CD8-positive, alpha-beta memory T cell (primary cell): ENCODE measurements at regions not wholly inside any gene's neighbourhood (a gene's known extent, or its start where the extent isn't known, plus 50 kb on each side); places are given as distances from the start of the nearest gene placed in this dataset.

ENCODE experiments used
- CTCF ChIA-PET: fragments of 350-600 bp; sonication (Branson Sonifier 250); formaldehyde crosslinking; loops from one replicate; lab custom pipeline; 2021; ENCODE audit warnings: antibody characterized with exemption; lab: Charles Lee
- POLR2A ChIA-PET: fragments of 350-600 bp; sonication (Branson Sonifier 250); formaldehyde crosslinking; loops from one replicate; lab custom pipeline; 2021; ENCODE audit warnings: antibody characterized with exemption; lab: Charles Lee
- DNase-seq, 5 donors: peaks; one replicate each; pipeline versions ENCODE4 v3.0.0 to v3.0.0-alpha.2; 2020 to 2022; ENCODE audit warnings: mixed read lengths in 1 of 5
- H3K27ac ChIP-seq: one replicate; pipeline ENCODE4 v1.7.0; 2013; ENCODE audit warnings: low read depth, mild to moderate bottlenecking, low read length, moderate library complexity
- H3K27me3 ChIP-seq: 2 replicates; pipeline ENCODE4 v1.7.0; 2013; ENCODE audit warnings: low read length, mild to moderate bottlenecking; ENCODE audit not compliant: insufficient read depth, poor library complexity, severe bottlenecking
- H3K36me3 ChIP-seq: 2 replicates; pipeline ENCODE4 v1.7.0; 2013; ENCODE audit warnings: mild to moderate bottlenecking, low read length, moderate library complexity; ENCODE audit not compliant: insufficient read depth
- H3K4me1 ChIP-seq: 2 replicates; pipeline ENCODE4 v1.7.0; 2013; ENCODE audit warnings: mild to moderate bottlenecking, low read length, moderate library complexity; ENCODE audit not compliant: insufficient read depth
- H3K4me3 ChIP-seq: 2 replicates; pipeline ENCODE4 v1.7.0; 2013; ENCODE audit warnings: mild to moderate bottlenecking, low read length
- H3K9me3 ChIP-seq: 2 replicates; pipeline ENCODE4 v1.7.0; 2013; ENCODE audit warnings: mild to moderate bottlenecking, low read length
- H3K27ac Mint-ChIP-seq, 8 donors: one replicate each; pipeline ENCODE4 v1.8.0; 2020 to 2021; ENCODE audit warnings: mixed read lengths in 8 of 8, mild to moderate bottlenecking in 6 of 8, inconsistent platforms in 3 of 8, moderate library complexity in 3 of 8
- H3K27me3 Mint-ChIP-seq, 2 donors: one replicate each; pipeline ENCODE4 v1.8.0; 2020 to 2021; ENCODE audit warnings: mixed read lengths in 2 of 2, mild to moderate bottlenecking in 1 of 2, moderate library complexity in 1 of 2
- H3K36me3 Mint-ChIP-seq, 3 donors: one replicate each; pipeline ENCODE4 v1.8.0; 2020 to 2021; ENCODE audit warnings: mixed read lengths in 3 of 3, inconsistent platforms in 1 of 3, mild to moderate bottlenecking in 1 of 3
- H3K4me1 Mint-ChIP-seq, 3 donors: one replicate each; pipeline ENCODE4 v1.8.0; 2020 to 2021; ENCODE audit warnings: mixed read lengths in 3 of 3, inconsistent platforms in 1 of 3, mild to moderate bottlenecking in 1 of 3
- H3K4me3 Mint-ChIP-seq, 7 donors: one replicate each; pipeline ENCODE4 v1.8.0; 2020 to 2021; ENCODE audit warnings: mixed read lengths in 7 of 7, mild to moderate bottlenecking in 6 of 7, moderate library complexity in 4 of 7, inconsistent platforms in 2 of 7
- H3K9me3 Mint-ChIP-seq, 5 donors: one replicate each; pipeline ENCODE4 v1.8.0; 2020 to 2022; ENCODE audit warnings: mixed read lengths in 5 of 5, mild to moderate bottlenecking in 3 of 5, moderate library complexity in 2 of 5, inconsistent platforms in 1 of 5

DNA sequence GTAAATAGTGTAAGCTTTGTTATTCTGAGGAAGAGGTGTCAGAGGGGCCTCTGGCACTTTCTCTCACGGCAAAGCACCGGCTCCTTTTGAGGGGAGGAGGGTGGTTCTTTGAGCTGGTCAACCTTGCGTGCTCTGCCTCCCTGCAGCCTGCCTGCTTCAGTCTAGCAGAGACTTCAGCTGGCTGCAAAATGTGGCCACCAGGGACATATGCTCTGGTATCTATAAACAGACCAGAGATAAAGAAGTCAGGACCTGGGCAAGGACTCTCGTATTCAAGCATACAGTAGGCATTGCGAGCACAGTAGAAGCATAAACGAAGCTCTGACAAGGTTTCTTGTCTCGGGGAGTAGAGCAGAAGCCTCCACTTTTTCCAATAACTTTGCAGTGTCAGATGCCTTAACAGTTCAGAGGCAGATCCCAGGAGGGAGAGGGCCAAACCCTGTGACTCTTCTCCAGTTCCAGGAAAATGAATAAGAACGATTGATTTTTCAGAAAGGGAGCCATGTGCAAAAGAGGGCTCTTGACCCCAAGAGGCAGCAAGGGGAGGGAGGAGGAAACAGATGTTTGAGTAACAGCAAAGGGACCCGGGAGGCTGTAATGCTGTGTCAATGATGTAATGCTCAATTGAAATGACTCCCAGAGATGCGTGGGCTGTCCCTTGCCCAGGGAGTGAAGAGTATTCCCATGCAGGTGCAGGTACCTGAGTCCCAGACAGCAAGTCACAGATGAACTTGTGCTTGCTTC, 57.9 kb upstream of the TEX13D start:
- DNase-seq: no peak
- Mint-ChIP-seq H3K27me3 (no peaks in the 10 kb centered on the region), H3K4me1 (peaks cover 24 to 59% (median 34%) of the 10 kb centered on the region in 3 donors), H3K36me3 (no peaks in the 10 kb centered on the region), H3K4me3 (peak overlapping the region in 4 of 7 donors; percentile 12 to 52 (median 48)), H3K27ac (peak overlapping the region; percentile 11 to 90 (median 64)), H3K9me3 (no peaks in the 10 kb centered on the region)
- H3K4me1 ChIP-seq: no peaks in the 10 kb centered on the region
- POLR2A ChIA-PET: no interaction called here
- no peaks in the 10 kb centered on the region for H3K9me3 ChIP-seq
- H3K27ac ChIP-seq: no peak overlapping the region
- CTCF ChIA-PET: no interaction called here
- no peaks in the 10 kb centered on the region for H3K27me3 ChIP-seq
- no peaks in the 10 kb centered on the region for H3K36me3 ChIP-seq
- H3K4me3 ChIP-seq: no peak overlapping the region

DNA sequence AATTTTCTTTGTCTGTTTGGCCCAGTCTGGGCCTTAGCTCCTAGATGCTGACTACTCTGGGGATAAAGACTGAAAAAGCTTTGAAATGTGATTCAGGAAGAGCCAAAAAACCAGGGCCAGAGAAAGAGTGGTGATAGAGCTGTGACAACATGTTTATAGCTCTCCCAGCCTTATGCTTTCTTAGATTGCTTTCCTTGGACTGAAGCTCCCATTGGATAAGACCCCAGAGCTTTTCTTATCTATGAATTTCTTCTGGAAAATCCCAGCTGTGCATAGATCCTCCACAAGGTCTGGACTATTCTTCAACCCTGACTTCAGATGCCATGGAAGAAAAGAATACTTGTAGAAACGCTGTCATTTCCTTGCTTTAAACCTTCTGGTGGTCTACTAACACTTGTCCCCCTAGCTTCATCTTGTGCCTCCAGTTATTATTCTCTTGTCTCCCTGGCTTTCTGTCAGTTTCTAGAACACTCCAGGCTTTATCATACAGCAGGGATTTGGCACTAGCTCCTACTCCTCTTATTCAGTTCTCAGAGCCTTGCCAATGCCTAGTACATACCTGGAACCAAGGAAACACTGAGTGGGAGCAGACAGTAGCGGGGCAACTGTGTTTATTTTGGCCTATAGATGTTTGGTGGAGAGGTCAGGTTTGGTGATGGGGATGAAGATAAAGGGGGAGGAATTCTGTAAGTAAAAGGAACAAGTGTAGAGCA, 57.1 kb upstream of the TEX13D start:
- Mint-ChIP-seq H3K27ac (peak overlapping the region in 7 of 8 donors; percentile 4 to 90 (median 74)), H3K4me3 (peak overlapping the region in 2 of 7 donors; percentile 1 to 9), H3K4me1 (peaks cover 23 to 53% (median 31%) of the 10 kb centered on the region in 3 donors), H3K9me3 (no peaks in the 10 kb centered on the region), H3K27me3 (no peaks in the 10 kb centered on the region), H3K36me3 (no peaks in the 10 kb centered on the region)
- ChIA-PET CTCF (no interaction called here), POLR2A (no interaction called here)
- Histone ChIP-seq H3K27me3 (no peaks in the 10 kb centered on the region), H3K9me3 (no peaks in the 10 kb centered on the region), H3K27ac (no peak overlapping the region), H3K4me3 (no peak overlapping the region), H3K4me1 (no peaks in the 10 kb centered on the region), H3K36me3 (no peaks in the 10 kb centered on the region)
- no peak for DNase-seq

DNA sequence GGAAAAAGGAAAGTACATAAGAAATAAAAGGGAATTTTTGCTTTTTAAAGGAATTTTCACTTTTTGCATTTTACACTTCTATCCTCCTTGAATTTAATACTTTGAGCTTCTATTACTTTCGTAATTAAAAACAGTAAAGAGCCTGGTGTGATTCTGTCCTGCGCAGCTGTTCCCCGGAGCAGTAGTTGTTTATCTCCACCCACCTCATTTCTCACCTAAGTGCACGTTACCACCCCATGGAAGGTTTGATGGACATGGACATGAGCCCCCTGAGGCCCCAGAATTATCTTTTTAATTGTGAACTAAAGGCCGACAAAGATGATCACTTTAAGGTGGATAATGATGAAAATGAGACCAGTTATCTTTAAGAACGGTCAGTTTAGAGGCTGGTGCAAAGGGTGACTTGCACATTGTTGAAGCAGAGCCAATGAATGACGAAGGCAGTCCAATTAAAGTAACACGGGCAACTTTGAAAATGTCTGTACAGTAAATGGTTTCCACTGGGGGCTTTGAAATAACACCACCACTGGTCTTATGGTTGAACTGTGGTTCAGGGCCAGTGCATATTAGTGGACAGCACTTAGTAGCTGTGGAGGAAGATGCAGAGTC, 52.1 kb upstream of the TEX13D start:
- H3K4me1 ChIP-seq: no peaks in the 10 kb centered on the region
- H3K27me3 ChIP-seq: no peaks in the 10 kb centered on the region
- no peaks in the 10 kb centered on the region for H3K27me3 Mint-ChIP-seq
- H3K4me3 ChIP-seq: no peak overlapping the region
- H3K36me3 ChIP-seq: no peaks in the 10 kb centered on the region
- peak overlapping the region; percentile 49 to 87 (median 70) for H3K4me3 Mint-ChIP-seq
- peak overlapping the region in 7 of 8 donors; percentile 24 to 90 (median 81) for H3K27ac Mint-ChIP-seq
- ChIA-PET CTCF (no interaction called here), POLR2A (no interaction called here)
- H3K27ac ChIP-seq: no peak overlapping the region
- H3K4me1 Mint-ChIP-seq: peaks cover 14 to 44% (median 23%) of the 10 kb centered on the region in 3 donors
- no peak for DNase-seq
- H3K9me3 ChIP-seq: no peaks in the 10 kb centered on the region
- H3K36me3 Mint-ChIP-seq: no peaks in the 10 kb centered on the region
- H3K9me3 Mint-ChIP-seq: no peaks in the 10 kb centered on the region

DNA sequence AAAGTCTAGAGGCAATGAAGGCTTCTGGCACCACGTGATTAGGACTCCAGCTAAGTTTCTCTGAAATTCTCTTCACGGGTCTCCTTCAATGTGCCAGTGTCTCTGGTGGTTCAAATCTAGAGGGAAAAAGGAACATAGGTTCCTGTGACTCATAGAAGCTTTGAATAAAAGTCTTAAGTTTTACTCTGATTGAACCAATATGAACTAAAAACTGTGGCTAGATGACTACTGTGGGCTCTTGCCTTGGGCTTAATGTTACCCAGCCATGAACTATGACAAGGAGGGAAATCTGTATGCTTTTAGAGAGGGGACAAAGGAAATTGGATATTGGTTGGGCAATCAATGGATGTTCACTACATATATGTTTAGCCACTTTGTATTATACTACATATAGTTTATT, 49.9 kb upstream of the TEX13D start:
- DNase-seq: no peak
- H3K4me1 ChIP-seq: no peaks in the 10 kb centered on the region
- peaks cover 0 to 2% of the 10 kb centered on the region in 2 donors for H3K27me3 Mint-ChIP-seq
- H3K27ac ChIP-seq: no peak overlapping the region
- no peak overlapping the region for H3K4me3 ChIP-seq
- H3K36me3 Mint-ChIP-seq: no peaks in the 10 kb centered on the region
- no peak overlapping the region for H3K4me3 Mint-ChIP-seq
- H3K9me3 ChIP-seq: no peaks in the 10 kb centered on the region
- POLR2A ChIA-PET: no interaction called here
- H3K9me3 Mint-ChIP-seq: no peaks in the 10 kb centered on the region
- H3K27me3 ChIP-seq: no peaks in the 10 kb centered on the region
- H3K36me3 ChIP-seq: no peaks in the 10 kb centered on the region
- H3K27ac Mint-ChIP-seq: no peak overlapping the region
- H3K4me1 Mint-ChIP-seq: peaks cover 10 to 26% (median 14%) of the 10 kb centered on the region in 3 donors
- CTCF ChIA-PET: no interaction called here
